GM12891 (cell line): ENCODE measurements at regions not wholly inside any gene's neighbourhood (a gene's known extent, or its start where the extent isn't known, plus 50 kb on each side); places are given as distances from the start of the nearest gene placed in this dataset.

Experiments used
- DNase-seq: peaks from one replicate; pipeline ENCODE4 v3.0.0; 2011; ENCODE audit warnings: low spot score; ENCODE audit not compliant: insufficient read length
- FAIRE-seq: peaks from 2 replicates; lab custom pipeline; 2011; peaks lifted over from hg19 to GRCh38; lab: Jason Lieb, UNC
- PAX5 ChIP-seq: IDR thresholded peaks from 2 replicates; pipeline ENCODE4 v1.6.1; 2011; ENCODE audit warnings: low read length, moderate library complexity, mild to moderate bottlenecking; ENCODE audit not compliant: insufficient read depth, severe bottlenecking
- POLR2A ChIP-seq: IDR thresholded peaks from 2 replicates; pipeline ENCODE4 v1.6.1; 2011; ENCODE audit warnings: low read depth, low read length, control low read depth
- POLR2AphosphoS5 ChIP-seq: IDR thresholded peaks from 2 replicates; pipeline ENCODE4 v1.6.1; 2011; ENCODE audit warnings: low read depth, low read length, control low read depth
- POU2F2 ChIP-seq: IDR thresholded peaks from 2 replicates; pipeline ENCODE4 v1.6.1; 2011; ENCODE audit warnings: low read depth, mild to moderate bottlenecking, control low read depth, low read length, moderate library complexity
- SPI1 ChIP-seq: IDR thresholded peaks from 2 replicates; pipeline ENCODE4 v1.6.1; 2011; ENCODE audit warnings: low read depth, low read length, control low read depth
- TAF1 ChIP-seq: IDR thresholded peaks from 2 replicates; pipeline ENCODE4 v1.6.1; 2011; ENCODE audit warnings: low read depth, low read length, control low read depth

- TF ChIP-seq TAF1: no peak
- no peak for TF ChIP-seq POLR2AphosphoS5
- no peak for TF ChIP-seq PAX5
- TF ChIP-seq SPI1: no peak
- no peak for TF ChIP-seq POU2F2
- no peak for TF ChIP-seq POLR2A
- DNase-seq (no peak), FAIRE-seq (no peak)
Measured at GRCh38 chr4:32564626-32565025, 1844.5 kb downstream of the PCDH7 start.

DNA sequence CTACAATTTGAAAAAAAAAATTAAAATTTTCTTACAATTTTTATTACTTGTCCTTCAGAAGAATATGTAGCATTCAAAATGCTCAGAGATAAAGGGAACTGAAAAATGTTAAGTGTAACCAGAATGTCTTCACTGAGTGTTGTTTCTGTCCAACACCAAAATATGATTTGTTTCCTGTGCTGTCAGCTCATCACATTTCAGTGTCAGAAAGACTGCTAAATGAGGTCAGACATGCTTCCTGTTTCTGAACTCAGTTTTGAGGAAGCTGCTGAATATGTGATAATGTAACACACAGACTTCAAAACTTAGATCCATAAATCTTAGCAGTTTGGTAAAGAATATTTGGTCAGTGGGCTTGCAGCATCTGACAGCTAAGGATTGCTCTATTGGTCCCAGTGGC, 1849.7 kb downstream of the PCDH7 start:
- FAIRE-seq (peak; percentile 82), DNase-seq (no peak)
- TF ChIP-seq SPI1 (peak; percentile 86), POU2F2 (no peak)

DNA sequence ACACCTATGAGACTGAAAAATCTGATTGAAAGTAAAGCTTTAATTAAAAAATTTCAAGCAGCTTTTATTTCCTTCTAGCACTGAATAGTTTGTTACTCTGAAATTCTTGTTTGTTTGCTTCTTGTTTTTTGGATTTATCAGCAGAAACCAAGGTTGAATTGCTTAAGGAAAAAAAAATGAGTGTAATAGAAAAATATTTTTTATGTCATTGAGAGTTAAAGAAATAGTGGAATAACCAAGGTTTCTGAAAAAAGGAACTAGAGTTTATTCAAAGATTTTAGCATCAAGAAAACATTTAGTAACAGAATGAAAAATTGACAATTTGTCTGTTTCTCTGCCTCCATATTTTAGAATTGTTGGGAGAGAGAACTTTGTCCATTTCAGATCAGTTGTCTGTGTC, 1852.2 kb downstream of the PCDH7 start:
- FAIRE-seq (no peak), DNase-seq (no peak)
- no peak for TF ChIP-seq PAX5
- no peak for TF ChIP-seq TAF1
- TF ChIP-seq POU2F2: no peak

DNA sequence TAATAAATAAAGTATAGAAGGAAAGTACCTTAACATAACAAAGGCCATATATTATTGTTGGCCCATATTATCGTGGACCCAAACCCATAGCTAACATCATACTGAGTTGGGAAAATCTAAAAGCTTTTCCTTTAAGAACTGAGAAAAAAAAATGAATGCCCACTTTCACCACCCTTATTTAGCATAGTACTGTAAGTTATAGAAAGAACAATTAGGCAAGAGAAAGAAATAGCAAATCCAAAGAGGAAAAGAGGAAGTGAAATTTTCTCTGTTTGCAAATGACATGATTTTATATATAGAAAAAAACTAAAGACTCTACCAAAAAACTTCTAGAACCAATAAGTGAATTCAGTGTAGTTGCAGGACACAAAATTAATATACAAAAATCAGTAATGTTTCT, 1854.6 kb downstream of the PCDH7 start:
- FAIRE-seq (no peak), DNase-seq (no peak)
- TF ChIP-seq PAX5 (no peak), SPI1 (peak; percentile 76)

- DNase-seq (no peak), FAIRE-seq (no peak)
- TF ChIP-seq SPI1 (no peak), PAX5 (no peak)
Measured at GRCh38 chr4:32589097-32589496, 1868.9 kb downstream of the PCDH7 start.

DNA sequence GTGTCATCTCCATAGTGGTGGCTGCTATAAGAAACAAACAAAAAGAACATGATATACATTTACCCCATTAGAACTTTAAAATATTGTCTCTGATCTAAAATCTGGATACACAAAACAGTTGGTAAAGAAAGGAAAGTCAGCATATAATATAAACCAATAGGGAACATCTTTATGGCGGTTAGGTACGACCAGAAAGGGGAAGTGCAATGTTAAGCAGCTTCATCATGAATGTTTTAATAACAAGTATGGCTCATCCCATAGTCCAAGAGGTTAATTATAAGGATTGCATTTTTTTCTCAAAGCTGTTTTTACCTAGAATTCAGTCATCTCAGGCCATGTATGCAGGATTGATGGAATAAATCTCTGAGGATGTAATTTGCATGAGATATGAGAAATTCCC, 1869.7 kb downstream of the PCDH7 start:
- FAIRE-seq: no peak
- no peak for DNase-seq
- no peak for TF ChIP-seq TAF1
- peak; percentile 48 for TF ChIP-seq SPI1

DNA sequence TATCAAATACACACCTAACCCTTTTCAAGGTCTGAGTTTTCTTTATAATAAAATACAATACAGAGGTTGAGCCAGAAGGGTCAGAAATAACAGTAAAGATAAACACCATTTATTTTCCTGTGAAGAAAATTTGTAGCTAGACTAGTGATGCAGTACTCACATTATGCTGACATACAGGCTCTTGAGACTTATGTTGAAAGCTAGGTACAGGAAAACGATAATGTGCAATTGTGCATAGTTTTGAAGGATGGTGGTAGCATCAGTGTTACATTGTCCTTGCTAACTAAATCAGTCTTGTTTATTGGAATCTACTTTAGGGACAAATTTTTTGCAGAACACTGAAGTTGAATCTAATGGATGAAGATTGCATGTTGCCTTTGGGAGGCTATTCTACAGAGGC, 1877.2 kb downstream of the PCDH7 start:
- FAIRE-seq: no peak
- TF ChIP-seq TAF1 (no peak), PAX5 (no peak)
- no peak for DNase-seq

DNA sequence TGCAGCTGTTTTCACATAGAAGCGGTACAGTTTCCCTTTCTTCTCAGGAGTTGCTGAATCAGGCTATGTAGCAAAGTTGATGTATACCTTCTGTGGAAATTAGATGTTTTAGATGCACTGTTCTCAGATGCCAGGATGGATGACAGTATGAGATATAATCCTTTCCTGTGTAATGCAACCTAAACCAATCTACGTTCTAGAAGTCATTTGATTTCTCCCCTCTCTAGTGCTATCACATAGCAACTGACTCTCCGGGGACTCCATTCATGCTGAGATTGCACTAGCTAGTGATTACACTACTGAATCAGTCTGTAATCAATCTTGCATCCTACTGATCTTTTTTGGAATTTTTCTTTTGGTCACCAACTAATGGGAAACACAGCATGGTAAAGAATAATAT, 1881.7 kb downstream of the PCDH7 start:
- TF ChIP-seq TAF1: no peak
- no peak for TF ChIP-seq POLR2AphosphoS5
- no peak for TF ChIP-seq POLR2A
- no peak for TF ChIP-seq SPI1
- no peak for TF ChIP-seq POU2F2
- no peak for TF ChIP-seq PAX5
- DNase-seq: no peak
- no peak for FAIRE-seq

GRCh38 chr4:32607978-32608377, 1887.8 kb downstream of the PCDH7 start:
- FAIRE-seq: no peak
- DNase-seq: no peak
- TF ChIP-seq POU2F2: no peak
- TF ChIP-seq POLR2AphosphoS5: no peak
- no peak for TF ChIP-seq TAF1

- no peak for FAIRE-seq
- no peak for TF ChIP-seq POLR2A
- no peak for TF ChIP-seq SPI1
- TF ChIP-seq TAF1: no peak
- no peak for TF ChIP-seq POU2F2
- no peak for TF ChIP-seq POLR2AphosphoS5
- TF ChIP-seq PAX5: no peak
Measured at GRCh38 chr4:32624943-32625603, 1904.9 kb downstream of the PCDH7 start.

DNA sequence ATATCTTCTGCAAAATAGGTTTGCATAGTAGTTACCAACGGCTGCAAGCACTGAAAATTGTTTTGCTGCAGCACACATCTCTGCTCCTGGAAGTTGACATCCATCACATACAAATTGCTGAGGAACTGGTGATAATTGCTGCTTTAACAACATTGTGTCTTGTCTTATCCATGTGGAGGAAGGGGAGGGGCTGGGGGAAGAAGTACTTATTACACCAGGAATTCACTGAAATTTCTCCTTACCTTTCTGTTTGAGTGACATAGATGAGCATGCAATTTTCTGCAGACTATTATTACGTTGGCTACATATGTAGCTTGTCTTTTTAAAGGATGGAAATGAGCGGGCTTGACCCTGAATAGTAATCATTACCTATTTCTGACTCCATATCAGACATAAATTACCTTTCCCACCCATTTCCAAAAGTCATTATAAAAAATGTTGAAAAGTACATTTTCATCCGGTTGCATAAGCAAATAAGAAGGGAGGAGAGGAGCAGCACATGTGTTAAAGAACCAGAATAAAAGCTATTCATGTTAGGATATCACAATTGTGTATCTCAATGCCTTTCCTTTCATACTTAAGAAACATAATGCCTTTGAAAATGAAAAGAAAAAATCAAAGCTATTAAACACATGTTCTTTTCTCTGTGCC, 1905.6 kb downstream of the PCDH7 start:
- TF ChIP-seq POLR2AphosphoS5: no peak
- TF ChIP-seq TAF1: no peak
- no peak for TF ChIP-seq POU2F2
- TF ChIP-seq SPI1: no peak
- no peak for TF ChIP-seq PAX5
- TF ChIP-seq POLR2A: no peak
- no peak for FAIRE-seq

More at GRCh38 chr4:32624943-32625603, 1904.9 kb downstream of the PCDH7 start:
- DNase-seq: no peak

More for the DNA sequence above, 1905.6 kb downstream of the PCDH7 start:
- DNase-seq: no peak
